ENCODE measurements at regions not wholly inside any gene's neighbourhood (a gene's known extent, or its start where the extent isn't known, plus 50 kb on each side); places are given as distances from the start of the nearest gene placed in this dataset.

GRCh38 chr4:110357521-110357920 is 118.4 kb upstream of the ENPEP start (continued):
- TF ChIP-seq ZNF488 (tag by site-specific recombination; IDR thresholded peaks at IDR 0.05), result no peak

GRCh38 chr4:110354460-110354859 is 121.5 kb upstream of the ENPEP start:
- ChIA-PET POLR2A (no interaction called here), CTCF (interaction anchor here (1.7 kb wide), 1 partner anchor 10 kb away, joined by 9 read pairs; no protein-coding TSS in a partner anchor)
- no peak overlapping the region for H3K4me3 ChIP-seq (ENCODE audit: low read depth, low read length)
- H3K36me3 ChIP-seq (ENCODE audit: control insufficient read depth in 2 of 2, insufficient read depth in 1 of 2, low read length in 2 of 2), result no peaks in the 10 kb centered on the region
- no peaks in the 10 kb centered on the region for H3K9me3 ChIP-seq (ENCODE audit: control insufficient read depth, insufficient read depth, low read depth, low read length)
- H3K4me1 ChIP-seq (ENCODE audit: control insufficient read depth, insufficient read depth, low read length), result no peaks in the 10 kb centered on the region
- TF ChIP-seq ZNF510 (tag by site-specific recombination; IDR thresholded peaks at IDR 0.05; ENCODE audit: insufficient replicate concordance) (no peak), ZNF610 (tag by site-specific recombination; IDR thresholded peaks at IDR 0.05; ENCODE audit: borderline replicate concordance) (no peak), ZIC2 (tag by site-specific recombination; IDR thresholded peaks at IDR 0.05) (no peak), ZNF391 (tag by site-specific recombination; IDR thresholded peaks at IDR 0.05; ENCODE audit: borderline replicate concordance, low read depth) (no peak), ZNF785 (tag by site-specific recombination; IDR thresholded peaks at IDR 0.05) (no peak), ZNF184 (tag by site-specific recombination; IDR thresholded peaks at IDR 0.05) (no peak), OVOL3 (tag by site-specific recombination; IDR thresholded peaks at IDR 0.05) (no peak), ZNF16 (tag by site-specific recombination; IDR thresholded peaks at IDR 0.05; ENCODE audit: low read depth) (no peak), ZFP41 (tag by site-specific recombination; IDR thresholded peaks at IDR 0.05; ENCODE audit: borderline replicate concordance) (no peak), ZNF202 (tag by site-specific recombination; IDR thresholded peaks at IDR 0.05; ENCODE audit: borderline replicate concordance) (no peak)
- TF ChIP-seq, protein P1, sequence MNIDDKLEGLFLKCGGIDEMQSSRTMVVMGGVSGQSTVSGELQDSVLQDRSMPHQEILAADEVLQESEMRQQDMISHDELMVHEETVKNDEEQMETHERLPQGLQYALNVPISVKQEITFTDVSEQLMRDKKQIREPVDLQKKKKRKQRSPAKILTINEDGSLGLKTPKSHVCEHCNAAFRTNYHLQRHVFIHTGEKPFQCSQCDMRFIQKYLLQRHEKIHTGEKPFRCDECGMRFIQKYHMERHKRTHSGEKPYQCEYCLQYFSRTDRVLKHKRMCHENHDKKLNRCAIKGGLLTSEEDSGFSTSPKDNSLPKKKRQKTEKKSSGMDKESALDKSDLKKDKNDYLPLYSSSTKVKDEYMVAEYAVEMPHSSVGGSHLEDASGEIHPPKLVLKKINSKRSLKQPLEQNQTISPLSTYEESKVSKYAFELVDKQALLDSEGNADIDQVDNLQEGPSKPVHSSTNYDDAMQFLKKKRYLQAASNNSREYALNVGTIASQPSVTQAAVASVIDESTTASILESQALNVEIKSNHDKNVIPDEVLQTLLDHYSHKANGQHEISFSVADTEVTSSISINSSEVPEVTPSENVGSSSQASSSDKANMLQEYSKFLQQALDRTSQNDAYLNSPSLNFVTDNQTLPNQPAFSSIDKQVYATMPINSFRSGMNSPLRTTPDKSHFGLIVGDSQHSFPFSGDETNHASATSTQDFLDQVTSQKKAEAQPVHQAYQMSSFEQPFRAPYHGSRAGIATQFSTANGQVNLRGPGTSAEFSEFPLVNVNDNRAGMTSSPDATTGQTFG (tag by site-specific recombination; IDR thresholded peaks at IDR 0.05; ENCODE audit: borderline replicate concordance), result no peak
- no peak overlapping the region for H3K27ac ChIP-seq (ENCODE audit: extremely low read depth, low read depth, low read length)

- Histone ChIP-seq H3K36me3 (ENCODE audit: control insufficient read depth in 2 of 2, insufficient read depth in 1 of 2, low read length in 2 of 2) (no peaks in the 10 kb centered on the region), H3K4me3 (ENCODE audit: low read depth, low read length) (no peak overlapping the region), H3K27ac (ENCODE audit: extremely low read depth, low read depth, low read length) (no peak overlapping the region), H3K9me3 (ENCODE audit: control insufficient read depth, insufficient read depth, low read depth, low read length) (no peaks in the 10 kb centered on the region), H3K4me1 (ENCODE audit: control insufficient read depth, insufficient read depth, low read length) (no peaks in the 10 kb centered on the region)
- ChIA-PET POLR2A (no interaction called here), CTCF (interaction anchor here (0.7 to 1.7 kb wide), 2 partner anchors 9 to 225 kb away, joined by 3 to 9 read pairs; no protein-coding TSS in a partner anchor)
- no peak for TF ChIP-seq ZFP69B (tag by site-specific recombination; IDR thresholded peaks at IDR 0.05)
- TF ChIP-seq, protein P2, sequence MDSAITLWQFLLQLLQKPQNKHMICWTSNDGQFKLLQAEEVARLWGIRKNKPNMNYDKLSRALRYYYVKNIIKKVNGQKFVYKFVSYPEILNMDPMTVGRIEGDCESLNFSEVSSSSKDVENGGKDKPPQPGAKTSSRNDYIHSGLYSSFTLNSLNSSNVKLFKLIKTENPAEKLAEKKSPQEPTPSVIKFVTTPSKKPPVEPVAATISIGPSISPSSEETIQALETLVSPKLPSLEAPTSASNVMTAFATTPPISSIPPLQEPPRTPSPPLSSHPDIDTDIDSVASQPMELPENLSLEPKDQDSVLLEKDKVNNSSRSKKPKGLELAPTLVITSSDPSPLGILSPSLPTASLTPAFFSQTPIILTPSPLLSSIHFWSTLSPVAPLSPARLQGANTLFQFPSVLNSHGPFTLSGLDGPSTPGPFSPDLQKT (IDR thresholded peaks at IDR 0.05; ENCODE audit: borderline replicate concordance, low read depth, low read length), result no peak
- TF ChIP-seq ZNF175 (tag by site-specific recombination; IDR thresholded peaks at IDR 0.05), result no peak
- no peak for TF ChIP-seq ZNF639 (tag by site-specific recombination; IDR thresholded peaks at IDR 0.05)
Observed at GRCh38 chr4:110352670-110353442, 123.1 kb upstream of the ENPEP start.
